Inflammatory macrophage treated with lipopolysaccharide for 4 hours (primary cell): ENCODE measurements at regions not wholly inside any gene's neighbourhood (a gene's known extent, or its start where the extent isn't known, plus 50 kb on each side); places are given as distances from the start of the nearest gene placed in this dataset.
"Not testable (repeated sequence)": the region's sequence is repeated elsewhere in the genome, so short reads cannot be mapped to it uniquely, and the experiment has no call there.

Experiments used
- DNase-seq: peaks from one replicate; pipeline ENCODE4 v3.0.0-alpha.2; 2020

DNA sequence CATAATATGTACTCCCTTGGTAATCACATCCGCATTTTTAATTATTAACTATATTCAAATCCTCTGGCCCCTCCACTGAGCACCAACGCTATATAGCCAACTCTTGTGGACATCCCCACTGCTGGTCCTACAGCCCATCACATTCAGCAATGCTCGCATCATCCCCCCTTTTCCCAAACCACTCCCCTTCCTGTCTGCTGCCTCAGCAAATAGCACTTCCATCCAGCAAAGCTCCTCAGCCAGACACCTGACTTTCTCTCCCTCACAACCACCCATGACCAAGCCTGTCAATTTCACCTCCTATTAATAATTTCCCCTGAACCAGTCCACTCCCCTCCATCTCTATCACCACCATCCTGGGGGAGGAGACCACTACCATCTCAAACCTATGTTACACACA, 65.5 kb upstream of the KIF2A start:
- not testable (repeated sequence) for DNase-seq

GRCh38 chr5:62242000-62242399, 64.0 kb upstream of the KIF2A start:
- DNase-seq = not testable (repeated sequence)

DNA sequence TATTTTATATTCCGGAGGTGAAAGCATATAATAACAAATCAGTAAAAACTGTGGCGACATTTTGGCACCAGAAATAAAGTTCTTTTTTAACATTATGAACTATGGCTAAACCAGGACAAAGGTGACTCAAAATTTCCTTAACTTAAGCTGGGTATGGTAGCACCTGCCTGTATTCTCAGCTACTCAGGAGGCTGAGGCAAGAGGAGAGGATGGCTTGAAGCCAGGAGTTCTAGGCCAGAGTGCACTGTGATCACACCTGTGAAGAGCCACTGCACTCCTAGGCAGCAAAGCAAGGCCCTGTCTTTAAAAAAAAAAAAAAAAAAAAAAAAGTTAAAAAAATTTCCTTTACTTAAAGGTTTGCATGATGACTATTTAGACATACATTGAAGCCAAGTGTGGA, 63.0 kb upstream of the KIF2A start:
- not testable (repeated sequence) for DNase-seq

GRCh38 chr5:62248192-62248591, 57.8 kb upstream of the KIF2A start:
- not testable (repeated sequence) for DNase-seq

DNA sequence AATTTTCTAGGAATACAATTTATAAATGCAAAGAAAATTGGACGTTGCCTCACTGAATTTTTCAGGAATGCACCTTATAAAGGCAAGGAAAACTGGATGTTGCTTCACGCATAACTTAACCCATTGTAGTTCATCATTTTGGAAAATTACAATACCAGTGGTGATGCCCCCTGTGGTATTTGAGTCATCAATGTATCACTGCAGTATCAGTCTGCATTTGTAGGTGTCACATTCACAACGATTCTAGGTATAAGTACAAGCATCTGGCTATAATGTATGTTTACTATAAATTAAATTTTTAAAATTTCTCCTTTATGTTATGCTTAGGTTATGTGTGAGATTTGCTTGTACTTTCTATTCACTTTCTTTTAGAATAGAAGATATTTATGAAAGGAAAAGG, 55.9 kb upstream of the KIF2A start:
- not testable (repeated sequence) for DNase-seq

GRCh38 chr5:62250919-62251318, 55.1 kb upstream of the KIF2A start:
- not testable (repeated sequence) for DNase-seq

DNA sequence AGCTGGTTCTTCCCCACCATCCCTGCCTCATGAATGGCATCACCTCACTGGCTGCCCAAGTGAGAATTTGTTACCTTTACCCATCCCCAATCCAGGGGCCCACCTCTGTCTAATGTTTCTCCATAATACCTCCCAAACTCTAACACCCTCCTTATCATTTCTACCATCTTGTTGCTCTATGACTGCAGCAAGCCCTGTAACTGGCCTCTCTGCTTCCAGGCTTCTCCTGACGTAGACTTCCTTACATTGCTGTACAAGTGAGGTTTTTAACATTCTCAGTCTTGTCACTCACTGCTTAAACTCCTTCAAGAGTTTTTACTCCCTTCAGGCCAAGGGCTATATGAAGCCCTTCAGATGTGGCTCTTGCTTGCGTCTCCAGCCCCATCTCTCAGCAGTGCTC, 53.5 kb upstream of the KIF2A start:
- DNase-seq = not testable (repeated sequence)

DNA sequence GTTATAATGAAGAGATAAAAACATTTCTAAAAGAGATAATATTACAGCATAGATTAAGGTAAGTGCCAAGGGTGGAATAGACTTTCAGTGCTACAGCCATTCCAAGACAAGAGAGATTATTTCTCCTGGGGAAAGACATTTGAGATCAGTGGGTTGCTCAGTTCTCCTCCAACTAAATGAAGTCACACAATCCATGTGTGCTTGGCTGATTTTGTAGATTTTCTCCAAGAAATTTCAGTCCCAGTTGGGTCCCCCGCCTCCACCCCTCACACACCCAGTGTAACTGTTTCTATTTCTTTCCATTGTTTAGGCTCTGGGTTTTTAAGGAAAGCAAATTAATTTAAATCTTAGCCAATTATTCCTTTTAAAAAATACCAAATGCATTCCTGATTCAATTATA, 50.5 kb upstream of the KIF2A start:
- DNase-seq = not testable (repeated sequence)

DNA sequence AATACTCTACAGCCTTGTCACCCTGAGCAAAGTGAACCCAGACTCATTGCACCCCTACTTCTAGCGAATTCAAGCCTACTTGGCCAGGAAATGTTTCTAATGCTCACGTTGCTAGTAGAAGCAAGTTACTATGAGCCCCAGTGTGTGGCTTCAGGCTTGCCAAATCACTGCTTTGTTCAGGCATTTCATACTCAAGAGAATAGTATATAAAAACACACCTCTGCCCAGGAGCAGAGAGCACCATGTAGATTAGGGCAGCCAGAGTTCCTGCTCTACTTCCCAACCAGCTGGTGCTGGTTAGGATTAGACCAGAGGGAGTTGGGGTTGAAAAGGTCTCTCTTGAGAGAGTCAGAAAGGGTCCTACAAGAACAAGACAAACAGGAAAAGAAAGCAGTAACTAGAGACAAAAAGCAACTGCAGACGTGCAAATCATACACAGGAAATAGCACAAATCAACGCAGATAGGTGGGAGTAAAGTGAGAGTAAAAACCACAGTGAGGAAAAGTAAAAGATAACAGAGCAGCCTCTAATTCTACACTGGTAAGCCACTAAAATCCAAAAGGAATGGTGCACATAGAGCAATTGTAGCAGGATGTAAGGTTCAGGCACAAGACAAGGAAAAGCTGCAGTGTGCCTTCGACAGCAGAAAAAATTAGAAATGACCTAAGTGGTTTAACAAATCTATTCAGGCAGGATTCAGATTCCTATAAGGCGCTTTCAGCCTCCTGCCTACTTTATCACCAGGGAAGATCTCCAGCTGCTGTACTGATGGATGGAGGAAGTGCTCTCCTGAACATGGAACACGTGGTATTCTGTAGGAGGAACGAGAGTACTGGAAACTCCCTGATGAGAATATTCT, 49.6 kb upstream of the KIF2A start:
- DNase-seq = peak; percentile 55
